ENCODE measurements at regions not wholly inside any gene's neighbourhood (a gene's known extent, or its start where the extent isn't known, plus 50 kb on each side); places are given as distances from the start of the nearest gene placed in this dataset.

- ATAC-seq (ENCODE audit: low read depth) (no peak), DNase-seq (no peak)
- Histone ChIP-seq H3K4me2 (replicated peaks; ENCODE audit: low read depth, low read length, poor library complexity, severe bottlenecking) (no peak overlapping the region), H3K4me3 (ENCODE audit: control extremely low read depth in 1 of 5, extremely low read depth in 1 of 5, insufficient read depth in 1 of 5, low read depth in 2 of 5, low read length in 4 of 5) (no peak overlapping the region), H4K20me1 (ENCODE audit: control insufficient read depth, insufficient read depth, low read length, poor library complexity, severe bottlenecking) (no peaks in the 10 kb centered on the region), H3K9me3 (ENCODE audit: control extremely low read depth in 1 of 3, control insufficient read depth in 2 of 3, insufficient read depth in 1 of 3, low read length in 2 of 3) (peaks cover 1 to 8% (median 1%) of the 10 kb centered on the region in 3 donors), H3K27me3 (replicated peaks in 1 of 4; ENCODE audit: control extremely low read depth in 1 of 4, control insufficient read depth in 3 of 4, insufficient read depth in 4 of 4, low read length in 3 of 4) (no peaks in the 10 kb centered on the region), H3K4me1 (ENCODE audit: control insufficient read depth in 2 of 2, insufficient read depth in 2 of 2, low read length in 2 of 2) (no peaks in the 10 kb centered on the region), H3K79me2 (ENCODE audit: control insufficient read depth, insufficient read depth, low read length) (no peaks in the 10 kb centered on the region), H3K27ac (ENCODE audit: low read length in 2 of 2) (no peak overlapping the region), H3K36me3 (replicated peaks in 1 of 2; ENCODE audit: control extremely low read depth in 1 of 2, control insufficient read depth in 1 of 2, extremely low read depth in 1 of 2, insufficient read depth in 2 of 2, low read length in 1 of 2) (no peaks in the 10 kb centered on the region), H2AFZ (ENCODE audit: insufficient read depth, low read depth, low read length, poor library complexity, severe bottlenecking) (no peak overlapping the region), H3K9ac (ENCODE audit: low read length) (no peak overlapping the region)
- TF ChIP-seq CTCF (IDR thresholded peaks at IDR 0.05) (no peak), EZH2 (IDR thresholded peaks at IDR 0.05; ENCODE audit: borderline replicate concordance, insufficient read depth, low read depth, low read length, poor library complexity, severe bottlenecking) (no peak)
- 84% methylated on average over 4 of the region's 5 CpGs for WGBS (ENCODE audit: insufficient coverage)
- CTCF ChIA-PET = no interaction called here
- POLR2A ChIA-PET = no interaction called here
- Mint-ChIP-seq H3K27ac (no peak overlapping the region), H3K4me3 (no peak overlapping the region), H3K9me3 (ENCODE audit: insufficient read depth) (peaks cover 2% of the 10 kb centered on the region), H3K27me3 (no peaks in the 10 kb centered on the region), H3K4me1 (no peaks in the 10 kb centered on the region)
- intact Hi-C loops (cut with micrococcal nuclease) = no loop called here
Measured at GRCh38 chr12:63508543-63508942, 159.8 kb downstream of the DPY19L2 start.

GRCh38 chr12:63499567-63499966 is 168.7 kb downstream of the DPY19L2 start:
- 92% methylated on average over 6 of the region's 6 CpGs for WGBS (ENCODE audit: insufficient coverage)
- H3K27ac ChIP-seq (ENCODE audit: low read length in 2 of 2) = no peak overlapping the region
- no peak overlapping the region for H3K9ac ChIP-seq (ENCODE audit: low read length)
- intact Hi-C loops (cut with micrococcal nuclease) = no loop called here
- ATAC-seq (ENCODE audit: low read depth) = no peak
- H3K9me3 ChIP-seq (ENCODE audit: control extremely low read depth in 1 of 3, control insufficient read depth in 2 of 3, insufficient read depth in 1 of 3, low read length in 2 of 3) = peaks cover 0 to 7% (median 0%) of the 10 kb centered on the region in 3 donors
- no peak overlapping the region for H2AFZ ChIP-seq (ENCODE audit: insufficient read depth, low read depth, low read length, poor library complexity, severe bottlenecking)
- no peak for DNase-seq
- no peak overlapping the region for H3K4me2 ChIP-seq (replicated peaks; ENCODE audit: low read depth, low read length, poor library complexity, severe bottlenecking)
- no peaks in the 10 kb centered on the region for H3K27me3 ChIP-seq (replicated peaks in 1 of 4; ENCODE audit: control extremely low read depth in 1 of 4, control insufficient read depth in 3 of 4, insufficient read depth in 4 of 4, low read length in 3 of 4)
- H3K27ac Mint-ChIP-seq = no peak overlapping the region
- H3K4me3 Mint-ChIP-seq = no peak overlapping the region
- TF ChIP-seq CTCF (IDR thresholded peaks at IDR 0.05) = no peak
- TF ChIP-seq EZH2 (IDR thresholded peaks at IDR 0.05; ENCODE audit: borderline replicate concordance, insufficient read depth, low read depth, low read length, poor library complexity, severe bottlenecking) = no peak
- no peak overlapping the region for H3K4me3 ChIP-seq (ENCODE audit: control extremely low read depth in 1 of 5, extremely low read depth in 1 of 5, insufficient read depth in 1 of 5, low read depth in 2 of 5, low read length in 4 of 5)
- no peaks in the 10 kb centered on the region for H4K20me1 ChIP-seq (ENCODE audit: control insufficient read depth, insufficient read depth, low read length, poor library complexity, severe bottlenecking)
- ChIA-PET CTCF (no interaction called here), POLR2A (no interaction called here)
- H3K4me1 ChIP-seq (ENCODE audit: control insufficient read depth in 2 of 2, insufficient read depth in 2 of 2, low read length in 2 of 2) = no peaks in the 10 kb centered on the region
- H3K79me2 ChIP-seq (ENCODE audit: control insufficient read depth, insufficient read depth, low read length) = no peaks in the 10 kb centered on the region
- peaks cover 4% of the 10 kb centered on the region for H3K9me3 Mint-ChIP-seq (ENCODE audit: insufficient read depth)
- H3K27me3 Mint-ChIP-seq = peaks cover 7% of the 10 kb centered on the region
- no peaks in the 10 kb centered on the region for H3K4me1 Mint-ChIP-seq
- no peaks in the 10 kb centered on the region for H3K36me3 ChIP-seq (replicated peaks in 1 of 2; ENCODE audit: control extremely low read depth in 1 of 2, control insufficient read depth in 1 of 2, extremely low read depth in 1 of 2, insufficient read depth in 2 of 2, low read length in 1 of 2)

All from B cell (primary cell).